ENCODE measurements at regions not wholly inside any gene's neighbourhood (a gene's known extent, or its start where the extent isn't known, plus 50 kb on each side); places are given as distances from the start of the nearest gene placed in this dataset.

- no peaks in the 10 kb centered on the region for H3K27me3 ChIP-seq (ENCODE audit: insufficient read depth, low read length, poor library complexity, severe bottlenecking)
- H3K4me2 ChIP-seq (ENCODE audit: low read depth, low read length, poor library complexity, severe bottlenecking), result peak overlapping the region; percentile 61
- peak overlapping the region; percentile 25 for H3K4me3 ChIP-seq (ENCODE audit: low read length, poor library complexity, severe bottlenecking)
- no peaks in the 10 kb centered on the region for H3F3A ChIP-seq (ENCODE audit: low read depth)
- H3K9ac ChIP-seq (ENCODE audit: low read depth, low read length, poor library complexity, severe bottlenecking), result no peak overlapping the region
- H3K79me2 ChIP-seq (ENCODE audit: insufficient read depth, low read length), result no peaks in the 10 kb centered on the region
- H4K20me1 ChIP-seq (ENCODE audit: insufficient read depth, low read length, poor library complexity, severe bottlenecking), result no peaks in the 10 kb centered on the region
- no peaks in the 10 kb centered on the region for H3K36me3 ChIP-seq (ENCODE audit: insufficient read depth, low read length)
- H3K9me3 ChIP-seq (ENCODE audit: insufficient read depth, low read depth, low read length), result no peaks in the 10 kb centered on the region
- H2AFZ ChIP-seq (ENCODE audit: low read length), result peak overlapping the region; percentile 26; the same call in 1 of the 2 replicates
- H3K4me1 ChIP-seq (ENCODE audit: insufficient read depth, low read length, poor library complexity, severe bottlenecking), result peaks cover 20% of the 10 kb centered on the region
- TF ChIP-seq CTCF (conservative IDR thresholded peaks at IDR 0.05; ENCODE audit: low read length) (no peak), EZH2phosphoT487 (IDR thresholded peaks at IDR 0.05; ENCODE audit: borderline replicate concordance) (no peak)
- no peaks in the 10 kb centered on the region for H3K9me2 ChIP-seq (replicated peaks; ENCODE audit: low read depth, low read length)
Observed at GRCh38 chr4:15232366-15233263, 195.2 kb upstream of the C1QTNF7 start.

GRCh38 chr4:15233264-15233597, 194.6 kb upstream of the C1QTNF7 start:
- H3K4me1 ChIP-seq (ENCODE audit: insufficient read depth, low read length, poor library complexity, severe bottlenecking), result peaks cover 20% of the 10 kb centered on the region

GRCh38 chr4:15233626-15234025, 194.2 kb upstream of the C1QTNF7 start:
- H3K36me3 ChIP-seq (ENCODE audit: insufficient read depth, low read length), result no peaks in the 10 kb centered on the region
- H3K4me1 ChIP-seq (ENCODE audit: insufficient read depth, low read length, poor library complexity, severe bottlenecking), result peaks cover 20% of the 10 kb centered on the region
- TF ChIP-seq CTCF (conservative IDR thresholded peaks at IDR 0.05; ENCODE audit: low read length) (no peak), EZH2phosphoT487 (IDR thresholded peaks at IDR 0.05; ENCODE audit: borderline replicate concordance) (no peak)
- peak overlapping the region; percentile 25 for H3K4me3 ChIP-seq (ENCODE audit: low read length, poor library complexity, severe bottlenecking)
- no peaks in the 10 kb centered on the region for H3K27me3 ChIP-seq (ENCODE audit: insufficient read depth, low read length, poor library complexity, severe bottlenecking)
- H4K20me1 ChIP-seq (ENCODE audit: insufficient read depth, low read length, poor library complexity, severe bottlenecking), result no peaks in the 10 kb centered on the region
- H3K4me2 ChIP-seq (ENCODE audit: low read depth, low read length, poor library complexity, severe bottlenecking), result peak overlapping the region; percentile 61
- no peaks in the 10 kb centered on the region for H3K79me2 ChIP-seq (ENCODE audit: insufficient read depth, low read length)
- H3F3A ChIP-seq (ENCODE audit: low read depth), result no peaks in the 10 kb centered on the region
- no peak overlapping the region for H3K9ac ChIP-seq (ENCODE audit: low read depth, low read length, poor library complexity, severe bottlenecking)
- no peaks in the 10 kb centered on the region for H3K9me3 ChIP-seq (ENCODE audit: insufficient read depth, low read depth, low read length)
- no peaks in the 10 kb centered on the region for H3K9me2 ChIP-seq (replicated peaks; ENCODE audit: low read depth, low read length)
- peak overlapping the region; percentile 26; the same call in 1 of the 2 replicates for H2AFZ ChIP-seq (ENCODE audit: low read length)

More at GRCh38 chr4:15233264-15233597, 194.6 kb upstream of the C1QTNF7 start:
- Histone ChIP-seq H3K4me2 (ENCODE audit: low read depth, low read length, poor library complexity, severe bottlenecking) (peak overlapping the region; percentile 61), H3K27me3 (ENCODE audit: insufficient read depth, low read length, poor library complexity, severe bottlenecking) (no peaks in the 10 kb centered on the region), H3K36me3 (ENCODE audit: insufficient read depth, low read length) (no peaks in the 10 kb centered on the region), H3K4me3 (ENCODE audit: low read length, poor library complexity, severe bottlenecking) (peak overlapping the region; percentile 25), H4K20me1 (ENCODE audit: insufficient read depth, low read length, poor library complexity, severe bottlenecking) (no peaks in the 10 kb centered on the region), H3F3A (ENCODE audit: low read depth) (no peaks in the 10 kb centered on the region), H2AFZ (ENCODE audit: low read length) (peak overlapping the region; percentile 26; the same call in 1 of the 2 replicates), H3K9ac (ENCODE audit: low read depth, low read length, poor library complexity, severe bottlenecking) (no peak overlapping the region), H3K79me2 (ENCODE audit: insufficient read depth, low read length) (no peaks in the 10 kb centered on the region), H3K9me2 (replicated peaks; ENCODE audit: low read depth, low read length) (no peaks in the 10 kb centered on the region), H3K9me3 (ENCODE audit: insufficient read depth, low read depth, low read length) (no peaks in the 10 kb centered on the region)
- no peak for TF ChIP-seq CTCF (conservative IDR thresholded peaks at IDR 0.05; ENCODE audit: low read length)
- TF ChIP-seq EZH2phosphoT487 (IDR thresholded peaks at IDR 0.05; ENCODE audit: borderline replicate concordance), result no peak
